HCT116 (cell line): ENCODE measurements at regions not wholly inside any gene's neighbourhood (a gene's known extent, or its start where the extent isn't known, plus 50 kb on each side); places are given as distances from the start of the nearest gene placed in this dataset.

Experiments
- ATF3 ChIP-seq: IDR thresholded peaks from 2 replicates; pipeline ENCODE4 v1.6.1; 2012
- CTCF ChIP-seq, 3 experiments: fragments of 200-600 bp in 1 of 3; sonication (generic) in 1 of 3; IDR thresholded peaks in 2 of 3; conservative IDR thresholded peaks in 1 of 3; 2 replicates each; pipeline ENCODE4 v1.5.1; 2012 to 2017; ENCODE audit warnings: low read depth in 2 of 3, low read length in 2 of 3, antibody characterized with exemption in 1 of 3, borderline replicate concordance in 1 of 3, control low read depth in 1 of 3, mild to moderate bottlenecking in 1 of 3, mixed read lengths in 1 of 3, mixed run types in 1 of 3, moderate library complexity in 1 of 3; ENCODE audit not compliant: insufficient read depth in 1 of 3
- ZNF274 ChIP-seq: fragments of 200-500 bp; sonication (Bioruptor generic); IDR thresholded peaks from 2 replicates; pipeline ENCODE4 v1.6.1; 2014; ENCODE audit warnings: mild to moderate bottlenecking, low read depth, low read length, inconsistent platforms

GRCh38 chr3:76566904-76567303 is 473.0 kb upstream of the ROBO2 start:
- TF ChIP-seq ATF3 (no peak), ZNF274 (no peak), CTCF (IDR thresholded peaks at IDR 0.05 in 2 of 3, conservative IDR thresholded peaks at IDR 0.05 in 1 of 3; ENCODE audit: borderline replicate concordance in 1 of 3, insufficient read depth in 1 of 3, low read depth in 2 of 3, low read length in 2 of 3) (no peak)
